ENCODE measurements at regions not wholly inside any gene's neighbourhood (a gene's known extent, or its start where the extent isn't known, plus 50 kb on each side); places are given as distances from the start of the nearest gene placed in this dataset.
"Not testable (repeated sequence)": the region's sequence is repeated elsewhere in the genome, so short reads cannot be mapped to it uniquely, and the experiment has no call there.

GRCh38 chr7:68244389-68244788 lies 1247.8 kb downstream of the TYW1 start:
- DNase-seq (ENCODE audit: low read depth) = no peak

DNA sequence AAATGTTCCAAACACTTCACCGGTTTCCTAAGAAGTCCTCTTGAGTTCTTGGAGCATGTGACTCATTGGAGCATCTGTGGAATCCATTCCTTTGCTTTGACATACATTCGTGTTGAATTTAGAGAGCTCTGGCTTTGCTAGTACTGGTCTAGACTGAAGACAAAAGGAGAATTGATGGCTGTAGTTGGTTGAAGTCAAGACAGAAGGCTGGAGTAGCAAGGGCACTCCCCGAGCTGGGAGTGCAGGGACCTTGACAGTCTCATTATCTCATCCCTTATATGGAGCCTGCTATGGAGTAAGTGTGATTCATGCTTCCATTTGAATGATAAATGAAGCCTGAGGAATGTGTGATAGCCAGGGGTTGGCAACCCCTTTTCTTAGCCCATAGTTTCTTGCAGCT lies 1249.1 kb downstream of the TYW1 start:
- no peak for DNase-seq (ENCODE audit: low read depth)

DNA sequence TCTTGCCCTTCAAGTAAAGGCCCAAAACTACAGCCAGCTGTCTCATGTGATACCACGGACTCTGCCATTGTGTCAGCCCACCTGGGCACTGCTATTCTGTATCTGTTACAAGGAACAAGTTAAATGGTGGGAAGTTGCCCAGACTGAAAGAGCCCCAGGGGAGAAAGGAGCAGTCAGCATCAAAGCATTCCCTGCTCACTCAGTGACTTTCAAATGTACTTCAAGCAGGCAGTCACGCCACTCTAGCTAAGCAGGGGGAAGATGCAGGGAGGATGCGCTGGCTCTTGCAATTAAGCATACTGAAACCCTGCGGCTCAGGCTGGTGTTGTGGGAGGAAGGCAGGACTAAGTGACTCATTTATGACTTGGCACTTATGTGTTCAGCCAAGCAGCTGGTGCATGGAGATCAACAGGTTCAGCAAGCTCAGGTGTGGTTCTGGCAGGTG lies 1249.6 kb downstream of the TYW1 start:
- no peak for DNase-seq (ENCODE audit: low read depth)

DNA sequence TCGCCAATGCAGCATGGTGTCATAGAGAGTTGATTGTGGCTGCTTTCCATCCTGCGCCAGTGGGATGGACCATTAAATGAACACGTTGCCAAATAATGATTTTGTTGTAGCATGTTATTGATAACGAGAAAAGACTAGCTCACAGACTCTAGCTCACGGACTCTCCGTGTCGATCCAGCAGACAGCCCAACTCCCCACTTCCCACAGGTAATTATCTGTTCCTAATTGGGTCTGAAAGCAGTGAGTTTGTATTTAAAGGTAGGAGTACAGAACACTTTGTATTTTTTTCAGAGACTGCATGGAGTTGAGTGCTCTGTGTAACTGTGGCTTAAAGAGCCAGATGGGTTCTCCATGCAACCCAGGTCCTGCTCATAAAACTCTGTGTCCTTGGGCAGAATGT lies 1250.5 kb downstream of the TYW1 start:
- no peak for DNase-seq (ENCODE audit: low read depth)

- DNase-seq (ENCODE audit: low read depth) = no peak
Observed at GRCh38 chr7:68247571-68247970, 1250.9 kb downstream of the TYW1 start.

DNA sequence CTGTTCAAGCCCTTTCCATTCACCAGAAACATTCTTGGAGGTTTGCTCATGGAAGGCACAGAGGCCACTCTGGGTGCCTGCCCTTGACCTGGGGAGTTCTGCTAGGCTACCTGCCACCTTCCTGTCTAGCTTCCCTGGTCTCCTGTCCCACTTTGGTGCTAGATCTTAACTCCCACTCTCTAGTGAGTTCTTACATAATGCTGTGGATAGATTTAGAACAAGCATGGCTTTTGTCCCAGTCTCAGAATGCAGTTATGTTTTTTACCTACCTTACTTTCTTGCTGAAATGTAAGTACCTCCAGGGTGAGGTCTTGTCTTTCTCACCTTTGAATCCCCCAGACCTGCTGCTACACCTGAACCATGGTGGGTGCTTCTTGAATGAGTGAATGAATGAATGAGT lies 1252.3 kb downstream of the TYW1 start:
- no peak for DNase-seq (ENCODE audit: low read depth)

GRCh38 chr7:68249611-68250010 lies 1253.0 kb downstream of the TYW1 start:
- no peak for DNase-seq (ENCODE audit: low read depth)

DNA sequence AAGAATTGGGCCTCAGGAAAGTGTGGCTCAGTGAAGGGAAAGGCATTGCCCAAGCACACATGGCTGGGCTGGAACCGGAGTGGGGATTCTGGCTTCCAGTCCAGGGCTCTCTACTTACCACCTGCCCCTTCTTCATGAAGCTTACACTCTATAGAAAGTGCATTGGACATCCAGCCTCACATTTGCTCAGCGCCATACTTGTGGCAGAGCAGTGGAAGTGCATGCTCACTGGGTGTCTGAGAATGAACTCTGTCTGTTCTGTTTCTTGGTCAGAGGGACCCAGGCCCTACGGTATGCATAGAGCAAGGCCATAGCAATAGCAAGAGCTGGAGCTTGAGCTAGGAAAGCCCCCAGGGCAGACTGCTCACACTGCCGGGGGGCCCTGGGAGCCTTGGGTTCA lies 1253.5 kb downstream of the TYW1 start:
- no peak for DNase-seq (ENCODE audit: low read depth)

DNA sequence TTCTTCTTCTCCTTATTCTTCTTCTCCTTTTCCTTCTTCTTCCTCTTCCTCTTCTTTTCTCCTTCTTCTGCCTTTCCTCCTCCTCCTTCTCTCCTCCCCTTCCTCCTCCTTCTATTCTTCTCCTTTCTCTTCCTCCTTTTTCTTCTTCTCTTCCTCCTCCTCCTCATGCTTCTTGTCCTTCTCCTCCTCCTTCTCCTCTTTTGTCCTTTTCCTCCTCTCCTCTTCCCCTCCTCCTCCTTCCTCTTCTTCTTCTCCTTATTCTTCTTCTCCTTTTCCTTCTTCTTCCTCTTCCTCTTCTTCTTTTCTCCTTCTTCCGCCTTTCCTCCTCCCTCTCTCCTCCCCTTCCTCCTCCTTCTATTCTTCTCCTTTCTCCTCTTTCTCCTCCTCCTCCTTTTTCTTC lies 1258.2 kb downstream of the TYW1 start:
- not testable (repeated sequence) for DNase-seq (ENCODE audit: low read depth)

DNA sequence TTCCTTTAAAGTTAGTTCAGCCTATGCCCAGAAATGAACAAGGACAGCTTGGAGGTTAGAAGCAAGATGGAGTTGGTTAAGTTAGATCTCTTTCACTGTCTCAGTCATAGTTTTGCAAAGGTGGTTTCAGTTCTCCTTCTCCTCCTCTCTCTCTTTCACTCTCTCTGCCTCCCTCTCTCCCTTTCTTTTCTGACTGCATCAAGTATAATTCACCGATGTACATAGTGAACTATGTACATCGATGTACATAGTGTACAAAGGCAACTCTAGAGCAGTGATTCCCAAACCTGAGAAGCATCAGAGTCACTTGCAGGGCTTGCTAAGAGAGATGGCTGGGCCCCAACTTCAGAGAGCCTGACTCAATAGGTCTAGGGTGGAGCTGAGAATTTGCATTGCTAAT lies 1259.7 kb downstream of the TYW1 start:
- DNase-seq (ENCODE audit: low read depth) = no peak

DNA sequence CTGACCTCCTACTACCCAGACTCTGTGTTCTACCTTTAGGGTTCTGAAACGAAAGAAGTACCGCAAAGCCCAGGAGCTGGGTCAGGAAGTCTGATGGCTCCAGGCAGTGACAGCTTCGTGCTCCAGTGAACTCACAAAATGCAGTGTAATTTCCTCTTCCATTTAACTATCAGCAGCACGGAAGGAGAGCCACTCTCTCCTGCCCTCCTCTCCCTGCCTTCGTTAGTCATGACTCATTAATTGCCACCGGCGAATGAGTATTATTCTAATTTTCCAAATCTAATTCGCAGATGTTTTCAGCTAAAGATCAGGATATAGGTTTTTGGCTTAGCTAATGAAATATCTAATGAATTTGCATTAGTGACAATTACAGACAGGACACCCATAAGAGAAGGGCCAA lies 1262.0 kb downstream of the TYW1 start:
- DNase-seq (ENCODE audit: low read depth) = no peak

DNA sequence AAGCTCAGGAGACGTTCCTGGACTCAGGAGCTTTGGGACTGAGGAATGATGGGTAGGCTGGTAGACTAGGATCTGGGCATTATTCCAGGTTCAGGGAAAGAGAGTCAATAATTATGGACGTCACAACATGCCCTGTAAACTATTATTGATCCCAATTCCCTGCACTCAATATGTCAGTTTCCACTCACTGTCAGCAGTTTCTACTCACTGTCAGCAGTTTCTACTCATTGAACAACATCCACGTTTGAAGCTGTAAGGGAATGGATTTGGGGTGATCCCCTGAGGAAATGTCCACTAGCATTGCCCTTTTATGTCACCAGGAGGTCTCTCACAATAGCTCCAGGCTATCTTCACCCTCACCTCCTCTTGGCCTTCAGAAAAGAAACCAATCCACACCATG lies 1268.6 kb downstream of the TYW1 start:
- no peak for DNase-seq (ENCODE audit: low read depth)

- DNase-seq (ENCODE audit: low read depth) = no peak
Observed at GRCh38 chr7:68266004-68266579, 1269.5 kb downstream of the TYW1 start.

- no peak for DNase-seq (ENCODE audit: low read depth)
Observed at GRCh38 chr7:68267486-68267885, 1270.9 kb downstream of the TYW1 start.

DNA sequence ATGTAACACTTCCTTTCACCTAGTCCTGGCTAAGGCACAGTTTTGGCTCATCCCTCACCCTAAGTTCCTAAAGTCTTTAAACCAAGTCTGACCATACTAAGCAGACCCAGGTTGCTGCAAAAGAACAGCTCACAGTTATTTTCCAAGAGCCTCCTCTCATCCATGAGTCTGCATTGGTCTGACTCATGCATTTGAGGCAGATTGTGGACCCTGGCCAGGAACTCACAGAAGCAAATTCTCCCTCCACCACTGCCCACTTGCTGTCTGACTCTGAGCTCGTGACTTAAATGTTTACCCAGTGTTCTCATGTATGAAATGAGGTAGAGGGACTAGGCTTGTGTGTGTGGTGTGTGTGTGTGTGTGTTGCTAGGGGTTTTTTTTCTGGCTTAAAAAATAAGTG lies 1272.8 kb downstream of the TYW1 start:
- DNase-seq (ENCODE audit: low read depth) = no peak

- DNase-seq (ENCODE audit: low read depth) = no peak
Observed at GRCh38 chr7:68272507-68272906, 1275.9 kb downstream of the TYW1 start.

DNA sequence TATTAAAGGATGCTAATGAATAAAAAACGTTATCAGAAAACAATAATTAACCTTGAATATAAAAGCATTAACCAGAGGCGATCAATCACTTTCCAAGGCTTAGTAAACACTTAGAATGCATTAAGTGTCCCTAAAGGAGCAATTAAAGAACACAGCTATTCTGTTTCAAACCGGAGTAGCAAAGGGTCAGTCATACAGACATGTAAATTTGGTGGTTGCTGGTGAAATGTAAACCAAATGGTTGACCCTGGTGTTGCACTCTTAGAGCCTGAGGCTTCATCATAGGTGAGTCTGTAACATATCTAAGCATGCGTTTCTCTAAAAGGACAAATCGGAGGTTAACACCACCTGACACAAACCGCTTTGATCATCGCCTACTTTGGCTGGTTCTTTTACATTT lies 1280.1 kb downstream of the TYW1 start:
- no peak for DNase-seq (ENCODE audit: low read depth)

DNA sequence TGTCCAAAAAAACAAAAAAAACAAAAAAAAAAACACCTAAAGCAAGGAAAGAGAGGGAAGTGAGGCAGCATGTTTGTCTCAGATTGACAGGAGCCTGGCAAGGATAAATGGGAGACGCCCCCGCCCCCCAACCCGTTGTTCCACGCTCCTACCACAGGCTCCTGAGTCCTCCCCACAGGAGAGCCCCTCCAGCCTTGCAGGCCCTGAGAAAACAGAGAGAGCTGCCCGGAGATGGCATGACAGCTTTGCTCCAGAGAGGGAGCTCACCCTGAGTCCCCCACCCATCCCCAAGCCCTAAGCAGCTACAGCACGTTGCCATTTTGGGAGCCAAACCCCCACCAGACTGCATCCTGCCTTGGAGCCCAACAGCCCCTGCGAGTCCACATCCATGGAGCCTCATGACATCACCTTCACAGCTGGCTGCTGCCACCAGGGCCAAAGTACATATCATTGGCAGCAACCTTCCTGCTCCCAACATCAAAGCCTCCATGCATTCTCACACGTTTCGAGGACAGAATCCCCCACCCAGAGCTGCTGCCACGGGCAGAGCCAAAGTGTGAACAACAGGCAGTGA lies 1283.3 kb downstream of the TYW1 start:
- no peak for DNase-seq (ENCODE audit: low read depth)

GRCh38 chr7:68280931-68281330 lies 1284.3 kb downstream of the TYW1 start:
- DNase-seq (ENCODE audit: low read depth) = no peak

- no peak for DNase-seq (ENCODE audit: low read depth)
Observed at GRCh38 chr7:68288144-68288593, 1291.5 kb downstream of the TYW1 start.

DNA sequence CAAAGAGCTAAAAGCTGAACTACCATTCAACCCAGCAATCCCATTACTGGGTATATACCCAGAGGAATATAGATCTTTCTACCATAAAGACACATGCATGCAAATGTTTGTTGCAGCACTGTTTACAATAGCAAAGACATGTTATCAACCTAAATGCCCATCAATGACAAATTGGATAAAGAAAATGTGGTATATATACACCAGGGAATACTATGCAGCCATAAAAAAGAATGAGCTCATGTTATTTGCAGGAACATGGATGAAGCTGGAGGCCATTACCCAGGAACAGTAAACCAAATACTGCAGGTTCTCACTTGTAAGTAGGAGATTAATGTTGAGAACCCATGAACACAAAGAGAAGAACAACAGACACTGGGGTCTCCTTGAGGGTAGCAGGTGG lies 1295.1 kb downstream of the TYW1 start:
- DNase-seq (ENCODE audit: low read depth) = no peak

DNA sequence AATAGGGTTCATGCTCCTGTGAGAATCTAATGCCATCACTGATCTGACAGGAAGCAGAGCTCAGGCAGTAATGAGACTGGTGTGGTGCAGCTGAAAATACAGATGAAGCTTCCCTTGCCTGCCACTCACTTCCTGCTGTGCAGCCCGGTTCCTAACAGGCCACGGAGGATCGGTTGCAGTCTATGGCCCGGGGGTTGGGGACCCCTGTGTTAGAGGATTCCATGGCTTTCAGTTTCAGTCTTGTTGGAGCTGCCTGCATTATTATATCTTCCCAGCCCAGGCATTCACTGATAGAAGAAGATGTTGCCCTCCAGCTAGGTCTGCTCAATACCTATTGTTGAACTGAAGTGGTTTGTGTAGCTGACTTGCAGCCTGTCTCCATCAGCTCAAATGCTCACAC lies 1298.8 kb downstream of the TYW1 start:
- DNase-seq (ENCODE audit: low read depth) = no peak

- no peak for DNase-seq (ENCODE audit: low read depth)
Observed at GRCh38 chr7:68304536-68304935, 1293.7 kb upstream of the AUTS2 start.

DNA sequence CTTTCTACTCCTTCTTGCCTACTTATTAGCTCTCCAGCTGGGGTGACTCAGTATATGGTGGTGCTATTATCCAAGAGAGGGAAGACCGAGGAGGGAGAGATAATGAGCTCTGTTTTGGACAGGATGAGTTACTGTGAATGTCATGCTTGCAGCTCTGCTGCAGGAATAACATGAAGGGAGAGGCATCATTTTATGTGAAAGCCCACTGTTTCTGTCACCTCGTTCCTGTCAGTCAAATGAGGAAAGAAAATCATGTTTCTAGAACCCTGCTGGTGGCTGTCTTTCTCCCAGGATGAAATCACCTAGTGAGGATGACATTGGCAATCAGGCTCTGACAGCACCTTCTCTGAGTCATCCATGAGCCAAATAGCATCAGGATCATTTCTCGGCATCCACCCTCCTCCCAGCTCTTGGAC lies 1291.6 kb upstream of the AUTS2 start:
- DNase-seq (ENCODE audit: low read depth) = no peak
